ENCODE measurements at regions not wholly inside any gene's neighbourhood (a gene's known extent, or its start where the extent isn't known, plus 50 kb on each side); places are given as distances from the start of the nearest gene placed in this dataset.

DNA sequence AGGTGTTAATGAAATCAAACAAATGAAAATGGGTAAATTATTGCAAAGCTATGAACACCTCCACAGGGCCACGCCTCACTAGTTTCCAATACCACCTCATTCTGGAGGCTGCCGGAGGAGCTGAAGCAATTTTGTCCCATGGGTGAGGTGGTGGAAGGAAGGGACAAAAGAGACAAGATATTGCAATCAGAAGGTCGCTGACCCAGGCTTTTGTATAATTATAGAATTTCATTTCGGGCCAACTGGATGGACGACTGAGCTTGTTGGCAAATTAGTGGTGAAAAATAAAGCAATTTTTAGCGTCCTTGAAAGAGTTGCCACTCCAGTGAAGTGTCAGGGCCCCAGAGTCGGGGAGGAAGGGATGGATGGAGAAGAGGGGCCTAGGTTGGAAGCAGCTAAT is 147.9 kb downstream of the CYLD start:
- TF ChIP-seq, protein P1, sequence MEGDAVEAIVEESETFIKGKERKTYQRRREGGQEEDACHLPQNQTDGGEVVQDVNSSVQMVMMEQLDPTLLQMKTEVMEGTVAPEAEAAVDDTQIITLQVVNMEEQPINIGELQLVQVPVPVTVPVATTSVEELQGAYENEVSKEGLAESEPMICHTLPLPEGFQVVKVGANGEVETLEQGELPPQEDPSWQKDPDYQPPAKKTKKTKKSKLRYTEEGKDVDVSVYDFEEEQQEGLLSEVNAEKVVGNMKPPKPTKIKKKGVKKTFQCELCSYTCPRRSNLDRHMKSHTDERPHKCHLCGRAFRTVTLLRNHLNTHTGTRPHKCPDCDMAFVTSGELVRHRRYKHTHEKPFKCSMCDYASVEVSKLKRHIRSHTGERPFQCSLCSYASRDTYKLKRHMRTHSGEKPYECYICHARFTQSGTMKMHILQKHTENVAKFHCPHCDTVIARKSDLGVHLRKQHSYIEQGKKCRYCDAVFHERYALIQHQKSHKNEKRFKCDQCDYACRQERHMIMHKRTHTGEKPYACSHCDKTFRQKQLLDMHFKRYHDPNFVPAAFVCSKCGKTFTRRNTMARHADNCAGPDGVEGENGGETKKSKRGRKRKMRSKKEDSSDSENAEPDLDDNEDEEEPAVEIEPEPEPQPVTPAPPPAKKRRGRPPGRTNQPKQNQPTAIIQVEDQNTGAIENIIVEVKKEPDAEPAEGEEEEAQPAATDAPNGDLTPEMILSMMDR (IDR thresholded peaks at IDR 0.05) = no peak
- no peak for TF ChIP-seq POLR2A (IDR thresholded peaks at IDR 0.05)

Data from tibial nerve (tissue), 3 donors.